NCI-H526 (cell line): ENCODE measurements at regions not wholly inside any gene's neighbourhood (a gene's known extent, or its start where the extent isn't known, plus 50 kb on each side); places are given as distances from the start of the nearest gene placed in this dataset.

Experiments
- DNase-seq, 2 experiments: peaks; one replicate each; lab custom pipeline; 2025; lab: John Stamatoyannopoulos, UW

DNA sequence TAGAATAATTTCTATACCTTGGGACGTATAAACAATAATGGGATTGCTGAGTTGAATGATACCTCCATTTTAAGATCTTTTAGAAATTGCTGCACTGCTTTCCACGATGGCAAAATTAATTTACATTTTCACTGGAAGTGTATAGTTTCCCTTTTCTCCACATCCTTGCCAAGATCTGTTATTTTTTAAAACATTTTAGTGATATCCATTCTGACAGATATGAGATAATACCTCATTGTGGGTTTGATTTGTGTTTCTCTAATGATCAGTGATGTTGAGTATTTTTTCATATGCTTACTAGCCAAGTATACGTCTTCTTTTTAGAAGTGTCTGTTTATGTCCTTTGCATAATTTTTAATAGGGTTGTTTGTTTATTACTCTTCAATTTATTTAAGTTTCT lies 908.5 kb upstream of the CNTNAP5 start:
- DNase-seq = no peak

DNA sequence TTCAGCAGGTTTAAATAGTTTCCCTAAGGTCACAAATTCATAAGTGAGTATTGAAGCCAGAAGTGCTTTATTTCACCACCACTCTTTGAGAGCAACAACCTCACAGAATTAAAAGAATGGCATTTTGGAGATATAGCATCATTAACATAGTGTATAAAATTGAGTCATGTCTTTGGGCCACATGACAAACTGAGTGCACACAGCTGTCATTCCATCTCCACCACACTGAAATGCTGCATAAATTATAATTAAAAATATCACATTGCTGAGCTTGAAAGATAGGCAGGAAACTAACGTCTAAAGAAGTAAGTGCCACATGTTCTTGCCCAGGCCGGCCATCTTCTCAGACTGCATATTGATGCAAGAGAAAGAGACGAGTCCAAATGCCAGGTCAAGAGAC lies 897.9 kb upstream of the CNTNAP5 start:
- no peak for DNase-seq

DNA sequence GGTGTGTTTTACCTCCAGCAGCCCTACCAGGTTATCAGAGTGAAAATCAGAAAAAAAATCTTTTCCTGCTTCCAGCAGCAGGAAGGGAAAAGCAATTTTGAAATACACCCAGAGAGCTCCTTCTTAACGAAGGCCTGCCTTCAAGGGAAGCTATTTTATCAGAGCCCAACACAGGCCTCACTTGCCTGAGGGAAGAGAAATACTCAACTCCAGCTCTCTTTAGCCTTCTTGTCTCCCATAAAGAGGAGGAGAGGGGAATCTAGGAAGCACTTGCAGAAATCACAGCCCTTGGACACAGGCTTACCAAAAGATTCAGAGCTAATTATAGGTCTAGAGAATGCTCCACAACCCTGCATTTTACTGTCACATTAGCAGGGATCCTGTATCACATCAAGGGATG lies 896.1 kb upstream of the CNTNAP5 start:
- no peak for DNase-seq

DNA sequence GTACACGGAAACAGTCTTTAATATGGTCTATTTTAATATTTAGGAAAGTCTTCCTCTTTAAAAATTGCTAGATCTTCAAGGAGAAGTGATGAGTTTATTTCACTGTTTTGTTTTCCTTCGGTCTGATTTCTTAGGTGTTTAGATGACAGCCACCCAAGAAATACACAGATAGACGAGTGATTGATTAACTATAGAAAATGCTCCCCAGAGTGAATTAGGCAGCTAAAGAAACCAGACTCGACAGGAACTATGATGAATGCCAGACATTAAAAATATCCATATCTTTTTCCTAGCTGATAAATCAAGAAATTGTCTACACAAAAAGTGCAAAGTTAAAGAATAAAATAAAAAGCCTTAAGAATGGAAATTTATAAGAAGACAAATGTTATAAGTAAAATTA lies 888.7 kb upstream of the CNTNAP5 start:
- no peak for DNase-seq

DNA sequence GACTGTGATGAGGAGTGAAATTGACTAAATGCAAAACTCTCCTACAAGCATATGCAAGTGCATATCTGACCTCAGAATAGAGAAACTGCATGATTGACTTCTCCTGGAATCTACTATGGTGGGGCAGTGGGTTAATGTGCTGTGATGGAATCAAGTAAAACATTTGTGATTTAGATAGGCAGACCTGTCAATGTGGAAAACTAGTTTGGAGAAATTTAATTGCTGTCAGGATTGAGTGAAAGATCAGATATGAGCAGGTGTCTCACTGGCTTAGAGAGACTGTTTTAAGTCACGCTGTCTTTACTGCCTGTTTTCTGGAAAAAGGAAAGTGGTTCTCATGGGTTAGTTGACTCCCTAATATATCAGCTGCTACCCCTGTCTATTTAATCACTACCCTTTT lies 881.0 kb upstream of the CNTNAP5 start:
- no peak for DNase-seq

DNA sequence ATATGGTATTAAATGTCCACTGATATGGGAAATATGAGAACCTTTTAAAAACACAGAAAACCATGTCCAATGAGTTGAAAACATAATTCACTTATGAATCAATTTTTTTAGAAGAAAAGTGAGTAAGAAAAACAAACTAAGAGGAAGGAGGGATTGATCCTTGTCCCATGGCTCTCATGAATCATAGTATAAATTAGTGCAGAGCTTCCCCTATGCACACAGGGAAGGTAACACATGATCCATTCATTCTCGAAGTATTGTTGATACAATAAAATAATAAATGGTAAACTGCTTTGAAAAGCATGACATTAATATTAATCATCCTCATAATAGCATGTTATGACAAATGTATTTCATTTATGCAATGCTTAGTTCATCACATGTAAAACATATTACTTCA lies 872.0 kb upstream of the CNTNAP5 start:
- DNase-seq = no peak

DNA sequence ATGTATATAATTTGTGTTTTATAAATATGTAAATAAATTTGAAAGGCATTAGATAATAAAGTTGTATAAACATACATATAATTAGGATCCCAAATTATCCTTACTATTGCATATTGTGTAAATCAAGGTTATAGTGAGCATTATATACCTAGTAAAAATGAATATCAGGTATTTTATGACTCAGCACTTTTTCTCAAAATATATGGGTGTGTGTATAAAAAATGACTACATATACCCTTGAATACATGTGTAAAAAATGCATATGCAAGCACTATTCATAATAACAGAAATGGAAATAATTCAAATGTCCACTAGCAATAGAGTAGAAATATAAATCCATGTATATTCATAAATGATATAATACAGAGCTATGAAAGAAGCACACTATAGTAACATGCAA lies 870.9 kb upstream of the CNTNAP5 start:
- no peak for DNase-seq

DNA sequence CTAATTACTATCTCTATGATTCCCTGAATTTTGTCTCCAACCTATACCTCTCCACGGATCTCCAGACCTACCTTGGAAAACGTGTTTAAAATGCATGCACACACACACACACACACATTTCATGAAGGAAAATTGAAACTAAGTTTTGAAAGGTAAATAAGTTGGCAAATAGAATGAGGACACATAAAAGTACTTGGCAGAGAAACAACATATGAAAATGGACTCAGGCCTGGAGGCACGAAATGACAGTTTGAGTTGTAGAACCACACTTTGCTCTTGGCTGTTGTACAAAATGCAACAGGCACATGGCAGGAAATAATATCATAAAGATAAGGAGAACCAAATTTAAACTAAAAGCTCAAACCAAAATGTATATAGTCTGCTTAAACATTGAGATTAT lies 868.1 kb upstream of the CNTNAP5 start:
- no peak for DNase-seq

DNA sequence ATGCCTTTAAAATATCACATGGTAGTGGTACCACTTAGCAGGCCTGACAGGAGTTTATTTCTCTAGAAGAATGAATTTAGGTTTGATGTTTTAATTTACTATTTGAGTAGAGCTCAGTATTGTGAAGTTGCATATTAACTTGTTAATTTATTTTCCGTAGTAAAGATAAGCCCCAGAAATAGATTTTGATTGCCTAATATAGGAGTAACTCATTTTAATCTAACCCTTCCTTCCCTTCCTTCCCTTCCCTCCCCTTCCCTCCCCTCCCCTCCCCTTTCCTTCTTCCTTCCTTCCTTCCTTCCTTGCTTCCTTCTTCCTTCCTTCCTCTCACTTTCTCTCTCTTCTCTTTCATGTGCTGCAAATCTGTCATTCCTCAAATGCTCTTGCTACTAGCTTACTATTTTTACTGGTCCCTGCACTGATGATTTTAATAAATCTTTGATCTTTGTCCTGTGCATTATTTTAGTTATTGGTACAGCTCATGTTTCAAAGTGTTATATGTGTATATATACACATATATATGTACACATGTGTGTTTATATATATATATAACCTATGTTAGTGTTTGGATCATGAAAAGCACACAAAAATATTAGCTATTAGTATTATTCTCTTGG lies 862.6 kb upstream of the CNTNAP5 start:
- no peak for DNase-seq

DNA sequence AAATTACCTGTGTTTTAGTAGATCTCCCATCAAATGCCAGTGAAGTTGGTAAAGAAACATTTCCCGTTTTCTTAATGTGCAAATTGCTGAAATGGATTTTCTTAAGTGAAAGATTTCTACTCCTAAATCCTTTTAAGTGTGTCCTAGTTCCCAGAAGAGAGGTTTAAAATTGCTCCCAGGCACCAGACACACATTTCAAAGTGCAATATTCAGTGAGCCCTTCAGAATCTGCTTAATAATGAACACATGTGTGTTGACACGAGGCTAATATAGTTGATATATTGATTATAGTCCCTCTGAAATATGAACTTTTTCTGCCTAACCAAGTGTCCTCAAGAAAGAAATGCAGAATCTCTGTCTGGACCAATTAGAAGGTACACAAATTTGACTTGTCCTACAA lies 861.7 kb upstream of the CNTNAP5 start:
- DNase-seq = no peak

DNA sequence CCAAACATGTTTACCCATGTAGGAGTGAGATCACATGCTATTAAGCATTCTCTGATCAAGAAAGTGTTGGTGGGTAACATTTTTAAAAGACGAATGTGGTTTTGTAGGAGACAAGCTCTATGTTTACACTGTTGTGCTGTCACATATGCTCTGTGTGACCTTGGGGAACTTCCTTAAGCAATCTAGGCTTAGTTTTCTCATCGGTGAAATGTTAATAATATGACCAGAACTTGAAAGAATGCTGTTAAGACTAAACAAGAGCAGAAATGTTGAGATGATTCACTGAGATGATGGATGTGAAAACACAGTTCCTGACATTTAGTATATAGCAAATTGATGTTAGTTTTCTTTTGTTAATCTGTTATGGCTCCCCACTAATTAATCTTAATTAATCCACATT lies 860.9 kb upstream of the CNTNAP5 start:
- no peak for DNase-seq

DNA sequence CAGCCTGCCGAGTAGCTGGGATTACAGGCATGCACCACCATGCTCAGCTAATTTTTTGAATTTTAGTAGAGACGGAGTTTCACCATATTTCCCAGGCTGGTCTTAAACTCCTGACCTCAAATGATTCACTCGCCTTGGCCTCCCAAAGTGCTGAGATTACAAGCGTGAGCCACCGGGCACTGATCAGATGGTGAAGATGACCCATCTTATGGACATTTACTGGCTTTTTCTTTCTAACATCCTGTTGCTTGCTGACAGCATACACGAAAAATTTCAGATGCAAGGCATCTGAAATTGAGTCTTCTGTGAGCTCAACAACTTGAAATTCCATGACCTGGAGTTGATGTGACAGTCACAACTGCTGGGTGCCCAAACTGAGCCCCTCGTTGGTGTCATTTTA lies 859.5 kb upstream of the CNTNAP5 start:
- no peak for DNase-seq

DNA sequence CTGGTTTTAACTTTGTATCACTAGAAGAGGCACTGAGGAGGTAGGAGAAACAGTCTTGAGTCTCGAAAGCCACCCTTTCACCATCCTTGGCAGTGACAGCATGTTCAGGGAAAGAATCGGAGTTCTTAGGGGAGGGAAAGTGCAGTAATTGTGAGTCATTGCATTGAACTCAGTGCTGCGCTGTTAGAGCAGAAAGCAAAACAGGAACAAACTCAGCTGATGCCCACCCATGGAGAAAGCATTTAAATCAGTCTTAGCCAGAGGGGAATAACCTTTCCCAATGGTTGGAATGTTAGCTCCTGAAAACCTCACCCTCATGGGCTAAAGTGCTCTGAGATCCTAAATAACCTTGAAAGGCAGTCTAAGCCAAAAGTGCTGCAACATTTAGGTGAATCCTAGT lies 845.6 kb upstream of the CNTNAP5 start:
- no peak for DNase-seq

DNA sequence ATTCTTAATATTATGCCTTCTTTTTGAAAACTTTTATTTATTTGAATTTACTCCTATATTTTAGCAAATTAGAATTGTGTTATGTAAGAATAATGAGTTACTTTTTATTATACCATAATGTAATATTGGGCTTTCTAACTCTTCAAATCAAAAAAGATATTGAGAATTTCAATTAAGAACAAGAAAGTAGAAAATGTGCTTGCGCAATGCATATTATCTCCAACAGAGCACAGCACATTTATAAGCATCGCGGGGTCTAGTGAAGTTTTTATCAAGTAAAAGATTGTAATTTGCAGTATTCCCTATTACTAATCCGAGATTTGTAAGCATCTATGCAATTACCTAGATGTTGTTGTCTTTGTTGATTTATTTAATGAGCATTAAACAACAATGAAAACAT lies 829.1 kb upstream of the CNTNAP5 start:
- DNase-seq = no peak

DNA sequence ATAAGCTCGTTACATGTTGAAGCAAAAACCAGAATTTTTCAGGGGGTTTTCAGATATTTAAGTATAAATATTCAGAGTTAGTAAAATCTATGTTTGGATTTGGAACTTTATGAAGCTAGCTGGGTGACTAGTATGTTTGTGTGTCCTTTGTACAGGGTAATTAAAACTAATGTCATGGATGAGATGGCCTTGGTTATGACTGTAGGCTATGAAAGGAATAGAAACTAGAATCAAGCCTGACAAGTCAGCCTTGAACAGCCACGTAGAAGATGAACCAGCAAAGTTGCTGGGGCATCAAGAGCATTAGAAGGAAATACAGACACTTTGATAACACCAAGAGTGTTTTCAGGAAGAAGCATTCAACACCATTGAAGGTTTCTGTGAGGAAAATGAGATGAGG lies 825.1 kb upstream of the CNTNAP5 start:
- DNase-seq = no peak

DNA sequence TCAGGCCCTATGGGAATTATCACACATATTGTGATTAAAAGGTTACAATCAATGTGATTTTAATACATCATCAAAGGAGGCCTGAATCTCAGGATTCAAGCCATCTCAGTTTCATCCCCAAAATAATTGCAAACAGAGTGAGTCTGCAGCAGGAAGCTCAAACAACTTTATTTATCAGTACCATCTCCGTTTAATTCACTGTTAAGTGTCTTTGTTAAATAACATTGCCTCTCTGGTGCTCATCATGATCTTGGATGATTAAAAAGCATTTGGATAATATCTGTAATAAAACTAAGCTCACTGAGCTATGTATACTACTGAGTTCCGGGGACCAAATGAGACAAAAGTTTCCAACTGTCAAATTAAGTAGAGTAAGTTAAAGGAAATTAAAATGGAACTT lies 817.8 kb upstream of the CNTNAP5 start:
- DNase-seq = no peak

DNA sequence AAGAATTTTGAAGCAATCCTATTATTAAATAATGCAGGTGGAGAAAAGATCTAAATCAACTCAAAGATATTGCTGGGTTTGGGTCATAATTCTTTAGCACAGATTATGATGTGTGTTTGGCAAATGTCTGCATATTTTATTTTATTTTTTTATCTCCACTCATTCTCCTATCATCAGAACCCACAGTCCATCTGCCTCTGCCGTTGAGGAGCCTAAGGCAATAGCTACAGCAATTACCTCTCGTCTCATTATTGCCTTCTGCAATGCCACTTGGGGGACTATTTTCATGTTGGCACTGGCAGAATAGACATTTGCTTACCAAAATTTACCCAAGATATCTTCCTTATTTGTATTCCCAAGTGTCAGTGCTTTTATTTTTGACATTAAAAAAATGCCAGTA lies 815.9 kb upstream of the CNTNAP5 start:
- no peak for DNase-seq

DNA sequence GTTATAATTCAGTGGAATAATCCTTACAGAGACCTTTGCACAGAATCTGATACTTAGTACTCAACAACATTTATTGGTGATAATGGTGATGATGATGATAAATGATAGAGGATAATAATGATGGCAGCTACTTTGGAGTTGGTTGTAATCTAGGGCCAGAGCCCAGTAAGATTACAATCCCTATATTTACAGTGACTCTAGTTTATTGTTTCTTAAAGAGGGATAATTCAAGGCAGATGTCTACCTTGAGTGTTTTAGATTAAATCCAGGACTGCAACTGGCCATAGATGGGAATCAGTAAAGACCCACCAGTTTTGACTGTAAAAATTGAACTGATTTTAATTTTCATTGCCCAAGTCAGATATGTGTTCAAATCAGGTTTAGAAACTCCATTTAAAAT lies 813.9 kb upstream of the CNTNAP5 start:
- DNase-seq = no peak

DNA sequence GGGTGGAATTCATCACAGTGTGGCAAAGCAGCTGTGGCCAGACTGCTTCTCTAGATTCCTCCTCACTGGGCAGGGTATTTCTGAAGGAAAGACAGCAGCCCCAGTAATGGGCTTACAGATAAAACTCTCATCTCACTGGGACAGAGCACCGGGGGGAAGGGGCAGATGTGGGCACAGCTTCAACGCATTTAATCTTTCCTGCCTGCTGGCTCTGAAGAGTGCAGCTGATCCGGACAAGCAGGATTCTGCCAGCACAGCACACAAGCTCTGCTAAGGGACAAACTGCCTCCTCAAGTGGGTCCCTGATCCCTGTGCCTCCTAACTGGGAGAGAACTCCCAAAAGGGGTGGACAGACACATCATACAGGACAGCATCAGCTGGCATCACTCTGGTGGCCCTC lies 779.9 kb upstream of the CNTNAP5 start:
- DNase-seq = no peak

DNA sequence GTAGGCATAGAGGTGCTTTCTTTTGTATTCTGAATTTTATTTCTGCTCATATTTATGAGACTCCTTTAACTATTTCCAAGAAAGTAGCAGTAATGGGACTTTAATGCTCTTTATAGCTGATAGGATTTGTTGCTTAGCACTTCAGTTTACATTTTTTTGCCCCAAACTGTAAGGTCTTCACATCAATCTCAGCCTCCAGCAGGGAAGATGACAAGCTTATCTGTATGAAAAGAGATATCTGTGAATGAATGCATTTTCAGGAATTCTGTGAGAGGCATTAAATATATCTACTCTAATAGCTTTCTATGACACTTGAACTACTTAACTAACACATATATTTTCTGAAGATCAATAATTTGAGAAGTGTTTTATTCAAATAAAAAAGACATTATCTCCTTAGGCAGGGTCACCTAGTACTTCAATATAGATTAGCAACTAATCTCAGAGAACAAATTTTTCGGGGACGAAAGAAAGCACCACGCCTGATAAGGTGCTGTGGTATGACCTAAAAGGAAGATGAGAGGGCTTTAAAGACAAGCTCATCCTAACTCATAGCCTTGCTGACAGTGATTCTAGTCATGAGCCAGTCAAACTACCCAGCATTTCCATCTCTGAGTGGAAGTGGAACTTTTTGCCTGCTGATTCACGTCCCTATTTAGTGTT lies 766.1 kb upstream of the CNTNAP5 start:
- no peak for DNase-seq

DNA sequence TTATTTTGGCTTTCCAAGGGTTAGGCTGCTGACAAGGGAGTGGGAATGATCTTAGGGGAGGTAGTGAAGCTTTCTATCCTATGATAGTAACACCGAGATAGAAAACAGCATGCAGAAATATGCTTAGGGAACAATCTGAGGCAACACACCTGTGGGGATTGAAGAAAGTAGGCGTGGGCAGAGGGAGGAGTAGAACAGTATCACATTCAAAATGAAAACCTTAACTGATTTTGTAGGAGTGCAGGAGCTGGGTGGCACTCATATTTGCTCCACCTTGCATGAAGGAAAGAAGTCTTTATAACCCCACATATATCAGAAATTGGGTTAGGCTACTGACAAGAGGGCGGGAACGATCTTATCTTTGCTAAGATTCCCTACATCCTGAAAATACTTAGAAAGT lies 762.2 kb upstream of the CNTNAP5 start:
- no peak for DNase-seq

DNA sequence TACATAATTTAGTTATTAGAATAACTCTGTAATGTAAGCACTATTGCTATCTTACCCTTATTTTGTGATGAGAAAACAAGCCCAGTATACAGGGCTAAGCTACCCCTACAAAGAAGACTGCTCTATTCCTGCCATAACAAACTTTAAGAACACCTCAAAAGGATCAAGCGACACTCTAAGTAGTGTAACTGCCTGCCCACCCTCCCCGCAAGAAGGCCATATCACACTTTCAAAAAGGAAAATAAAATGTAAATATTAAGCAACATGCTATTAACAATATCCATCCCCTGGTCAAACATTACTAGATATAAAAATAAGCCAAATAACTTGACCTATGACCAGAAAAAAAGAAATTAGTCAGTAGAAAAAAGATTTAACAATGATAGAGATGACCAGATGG lies 741.7 kb upstream of the CNTNAP5 start:
- DNase-seq = no peak

DNA sequence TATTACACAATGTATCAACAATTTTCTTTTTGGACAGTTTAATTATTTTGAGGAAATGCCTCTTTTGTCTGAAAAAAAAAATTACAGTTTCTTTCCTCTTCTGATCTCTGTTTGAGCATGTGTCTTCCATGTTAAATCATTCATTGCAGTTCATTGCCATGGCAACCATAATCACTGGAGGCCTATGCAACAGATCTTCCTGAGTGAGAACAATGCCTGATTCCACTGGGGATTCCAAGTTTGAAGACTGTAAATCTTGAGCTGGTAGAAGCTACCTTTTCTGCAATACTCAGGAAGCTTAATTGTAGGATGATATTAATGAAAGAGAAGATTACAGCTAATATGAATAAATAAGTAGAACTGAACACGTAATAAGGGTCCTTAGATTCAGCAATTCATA lies 721.4 kb upstream of the CNTNAP5 start:
- DNase-seq = no peak
